HCT116 (cell line): ENCODE measurements at regions not wholly inside any gene's neighbourhood (a gene's known extent, or its start where the extent isn't known, plus 50 kb on each side); places are given as distances from the start of the nearest gene placed in this dataset.
"Not testable (repeated sequence)": the region's sequence is repeated elsewhere in the genome, so short reads cannot be mapped to it uniquely, and the experiment has no call there.

Experiments used
- ATAC-seq: fragments of 200-7000 bp; cut with Tn5 transposase; 2 replicates; pipeline ENCODE4 v1.9.1; 2020; ENCODE audit warnings: mild to moderate bottlenecking, moderate library complexity
- BruUV-seq: library from RNA; stranded (reverse); fragments of 400-500 nt; replicated peaks from 2 replicates; lab custom pipeline; 2021; lab: Mats Ljungman, UMichigan
- CTCF ChIA-PET: fragments of 300-600 bp; sonication (Branson Sonifier 250); formaldehyde crosslinking; loops from one replicate; lab custom pipeline; 2021; ENCODE audit warnings: antibody characterized with exemption; lab: Charles Lee
- POLR2A ChIA-PET: fragments of 300-600, 350-600 bp; sonication (Branson Sonifier 250); formaldehyde crosslinking; loops from one replicate; lab custom pipeline; 2021; ENCODE audit warnings: antibody characterized with exemption; lab: Charles Lee
- RAD21 ChIA-PET, 2 experiments: fragments of 300-600 bp; sonication (Branson Sonifier 250); formaldehyde crosslinking; loops; one replicate each; lab custom pipeline; 2023; ENCODE audit warnings: low total read pairs in 2 of 2; ENCODE audit not compliant: uncharacterized antibody in 2 of 2, unreplicated experiment in 2 of 2, low non-redundant PET in 1 of 2; lab: Charles Lee
- DNase-seq: peaks from one replicate; pipeline ENCODE4 v3.0.0-alpha.2; 2010; ENCODE audit warnings: low read depth, low spot score
- H2AFZ ChIP-seq: fragments of 200-600 bp; shearing (Covaris generic), sonication (generic); 2 replicates; pipeline ENCODE4 v1.6.1; 2017; ENCODE audit warnings: low read depth, mixed run types, mixed read lengths, antibody characterized with exemption, low read length; ENCODE audit not compliant: poor library complexity, severe bottlenecking
- H3K27ac ChIP-seq: 2 replicates; pipeline ENCODE4 v1.5.1; 2012; ENCODE audit warnings: low read depth, low read length
- H3K27me3 ChIP-seq: fragments of 200-600 bp; sonication (generic); 2 replicates; pipeline ENCODE4 v1.6.1; 2016; ENCODE audit warnings: mixed run types, low read length, mixed read lengths; ENCODE audit not compliant: insufficient read depth
- H3K36me3 ChIP-seq, 2 experiments: fragments of 200-500 bp in 1 of 2; fragments of 200-600 bp in 1 of 2; sonication (Bioruptor generic) in 1 of 2; sonication (generic) in 1 of 2; 2 replicates each; pipeline versions ENCODE4 v1.5.1 to v1.6.1; 2014 to 2016; ENCODE audit warnings: low read length in 2 of 2, inconsistent platforms in 1 of 2, mixed read lengths in 1 of 2, mixed run types in 1 of 2; ENCODE audit not compliant: insufficient read depth in 2 of 2, control insufficient read depth in 1 of 2
- H3K4me1 ChIP-seq, 2 experiments: fragments of 200-600 bp in 1 of 2; sonication (generic) in 1 of 2; 2 replicates each; pipeline versions ENCODE4 v1.5.1 to v1.6.1; 2012 to 2017; ENCODE audit warnings: low read length in 2 of 2, inconsistent platforms in 1 of 2, mild to moderate bottlenecking in 1 of 2, mixed read lengths in 1 of 2, mixed run types in 1 of 2, moderate library complexity in 1 of 2; ENCODE audit not compliant: insufficient read depth in 2 of 2, control insufficient read depth in 1 of 2
- H3K4me2 ChIP-seq: fragments of 200-600 bp; sonication (generic); 2 replicates; pipeline ENCODE4 v1.6.1; 2017; ENCODE audit warnings: mixed run types, low read length, mixed read lengths
- H3K4me3 ChIP-seq, 2 experiments: fragments of 200-600 bp in 1 of 2; sonication (generic) in 1 of 2; replicated peaks in 1 of 2; 2 replicates each; pipeline ENCODE4 v1.5.1; 2011 to 2016; ENCODE audit warnings: low read length in 2 of 2, control low read depth in 1 of 2, low read depth in 1 of 2, mild to moderate bottlenecking in 1 of 2, mixed read lengths in 1 of 2, mixed run types in 1 of 2
- H3K79me2 ChIP-seq: fragments of 200-600 bp; sonication (generic); 2 replicates; pipeline ENCODE4 v1.6.1; 2017; ENCODE audit warnings: mild to moderate bottlenecking, mixed run types, low read length, moderate library complexity, mixed read lengths; ENCODE audit not compliant: insufficient read depth
- H3K9ac ChIP-seq: fragments of 200-600 bp; sonication (generic); 2 replicates; pipeline ENCODE4 v1.6.1; 2016; ENCODE audit warnings: low read length, mixed read lengths
- H3K9me2 ChIP-seq: fragments of 200-600 bp; sonication (generic), shearing (Covaris generic); 2 replicates; pipeline ENCODE4 v1.6.1; 2017; ENCODE audit warnings: mixed run types, mild to moderate bottlenecking, moderate library complexity; ENCODE audit not compliant: insufficient read depth
- H3K9me3 ChIP-seq, 2 experiments: fragments of 200-500 bp in 1 of 2; fragments of 200-600 bp in 1 of 2; sonication (Bioruptor generic) in 1 of 2; sonication (generic) in 1 of 2; 2 replicates each; pipeline ENCODE4 v1.6.1; 2014 to 2017; ENCODE audit warnings: low read length in 2 of 2, mixed read lengths in 2 of 2, inconsistent platforms in 1 of 2, low read depth in 1 of 2, mild to moderate bottlenecking in 1 of 2, mixed run types in 1 of 2, moderate library complexity in 1 of 2; ENCODE audit not compliant: control insufficient read depth in 1 of 2, insufficient read depth in 1 of 2
- H4K20me1 ChIP-seq: fragments of 200-600 bp; sonication (generic), shearing (Covaris generic); 2 replicates; pipeline ENCODE4 v1.6.1; 2017; ENCODE audit warnings: mixed run types, mild to moderate bottlenecking, moderate library complexity; ENCODE audit not compliant: insufficient read depth
- CBX3 ChIP-seq: IDR thresholded peaks from 2 replicates; pipeline ENCODE4 v1.6.1; 2012; ENCODE audit warnings: low read depth
- EZH2 ChIP-seq: fragments of 200-600 bp; sonication (generic); IDR thresholded peaks from 2 replicates; pipeline ENCODE4 v1.6.1; 2017; ENCODE audit warnings: antibody characterized with exemption, mixed run types
- ZFX ChIP-seq: fragments of 450-650 bp; IDR thresholded peaks from 2 replicates; pipeline ENCODE4 v1.6.1; 2017
- ZNF274 ChIP-seq: fragments of 200-500 bp; sonication (Bioruptor generic); IDR thresholded peaks from 2 replicates; pipeline ENCODE4 v1.6.1; 2014; ENCODE audit warnings: mild to moderate bottlenecking, low read depth, low read length, inconsistent platforms
- intact Hi-C: fragments of 100-400 bp; cut with micrococcal nuclease; formaldehyde crosslinking; loops from 2 replicates; pipeline ENCODE4 v1.10.0; 2022

DNA sequence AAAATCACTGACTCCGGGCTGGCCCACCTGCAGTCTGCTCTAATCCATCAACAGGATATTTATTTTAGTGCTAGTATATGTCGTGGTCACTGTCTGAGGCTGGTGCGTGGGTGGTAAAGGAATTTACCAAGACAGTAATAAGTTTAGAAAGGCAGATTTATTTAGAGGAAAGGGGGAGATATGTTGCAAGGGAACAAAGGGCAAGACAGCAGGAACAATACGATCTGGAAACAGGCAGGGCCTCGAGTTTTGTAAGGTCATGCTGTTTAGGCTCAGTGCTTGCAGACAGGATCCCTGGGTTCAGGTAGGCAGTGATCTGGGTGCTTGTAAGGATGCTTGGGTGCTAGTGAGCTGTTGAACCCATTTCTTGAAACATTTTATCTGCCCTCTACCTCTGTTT is 748.2 kb upstream of the SLITRK5 start:
- BruUV-seq: no TSS peak
- H3K9me3 ChIP-seq: no peaks in the 10 kb centered on the region; a peak in 1 of 4 replicates
- POLR2A ChIA-PET: no interaction called here
- H3K4me2 ChIP-seq: no peak overlapping the region
- no peaks in the 10 kb centered on the region for H3K36me3 ChIP-seq
- ATAC-seq: no peak
- no peak overlapping the region for H3K4me3 ChIP-seq
- TF ChIP-seq EZH2: no peak
- no peak for TF ChIP-seq CBX3
- TF ChIP-seq ZNF274: no peak
- TF ChIP-seq ZFX: no peak
- RAD21 ChIA-PET: no interaction called here
- no peak overlapping the region for H3K27ac ChIP-seq
- H3K79me2 ChIP-seq: no peaks in the 10 kb centered on the region
- H3K9ac ChIP-seq: no peak overlapping the region
- no peaks in the 10 kb centered on the region for H3K4me1 ChIP-seq
- H3K27me3 ChIP-seq: no peaks in the 10 kb centered on the region
- no peaks in the 10 kb centered on the region for H4K20me1 ChIP-seq
- H2AFZ ChIP-seq: no peak overlapping the region
- no peaks in the 10 kb centered on the region for H3K9me2 ChIP-seq
- intact Hi-C loops: no loop called here
- DNase-seq: no peak
- CTCF ChIA-PET: no interaction called here

DNA sequence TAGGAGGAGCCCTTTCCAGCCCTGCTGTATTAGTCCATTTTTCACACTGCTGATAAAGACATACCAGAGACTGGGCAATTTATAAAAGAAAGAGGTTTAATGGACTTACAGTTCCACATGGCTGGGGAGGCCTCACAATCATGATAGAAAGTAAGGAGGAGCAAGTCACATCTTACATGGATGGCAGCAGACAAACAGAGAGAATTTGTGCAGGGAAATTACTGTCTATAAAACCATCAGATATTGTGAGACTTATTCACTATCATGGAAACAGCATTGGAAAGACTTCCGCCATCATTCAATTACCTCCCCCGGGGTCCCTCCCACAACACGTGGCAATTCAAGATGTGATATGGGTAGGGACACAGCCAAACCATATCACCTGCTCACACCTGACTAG is 744.3 kb upstream of the SLITRK5 start:
- H3K27me3 ChIP-seq, DNase-seq, H3K27ac ChIP-seq, ATAC-seq, CTCF ChIA-PET, H3K9me2 ChIP-seq, H3K9ac ChIP-seq, BruUV-seq, RAD21 ChIA-PET, H4K20me1 ChIP-seq, H3K4me2 ChIP-seq, intact Hi-C loops, H3K4me3 ChIP-seq, H3K9me3 ChIP-seq, H3K36me3 ChIP-seq, H3K79me2 ChIP-seq, H3K4me1 ChIP-seq, H2AFZ ChIP-seq, POLR2A ChIA-PET: not testable (repeated sequence)
